ENCODE measurements at regions not wholly inside any gene's neighbourhood (a gene's known extent, or its start where the extent isn't known, plus 50 kb on each side); places are given as distances from the start of the nearest gene placed in this dataset.
"Not testable (repeated sequence)": the region's sequence is repeated elsewhere in the genome, so short reads cannot be mapped to it uniquely, and the experiment has no call there.

DNA sequence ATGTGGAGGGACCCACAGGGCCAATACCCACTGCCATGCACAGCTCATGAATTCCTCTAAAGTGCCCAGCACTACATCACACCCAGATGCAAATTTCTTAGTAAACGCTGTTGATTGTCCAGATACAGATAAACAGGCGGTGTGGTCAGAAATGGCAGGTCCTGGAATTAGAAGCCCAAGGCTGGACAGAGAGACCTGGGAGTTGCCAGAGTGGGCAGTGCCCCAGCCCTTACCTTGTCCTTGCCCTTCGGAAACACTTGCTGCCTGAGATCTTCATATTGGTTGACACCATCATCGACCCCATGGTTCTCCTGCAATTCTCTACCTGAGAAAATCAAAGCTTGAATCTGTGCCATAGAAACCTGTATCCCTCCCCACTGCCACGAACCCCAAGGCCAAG, 149.3 kb upstream of the ETV3 start:
- no peak for DNase-seq

GRCh38 chr1:157286646-157287420, 148.6 kb upstream of the ETV3 start:
- DNase-seq, result no peak

GRCh38 chr1:157286096-157286495, 147.9 kb upstream of the ETV3 start:
- DNase-seq, result no peak

DNA sequence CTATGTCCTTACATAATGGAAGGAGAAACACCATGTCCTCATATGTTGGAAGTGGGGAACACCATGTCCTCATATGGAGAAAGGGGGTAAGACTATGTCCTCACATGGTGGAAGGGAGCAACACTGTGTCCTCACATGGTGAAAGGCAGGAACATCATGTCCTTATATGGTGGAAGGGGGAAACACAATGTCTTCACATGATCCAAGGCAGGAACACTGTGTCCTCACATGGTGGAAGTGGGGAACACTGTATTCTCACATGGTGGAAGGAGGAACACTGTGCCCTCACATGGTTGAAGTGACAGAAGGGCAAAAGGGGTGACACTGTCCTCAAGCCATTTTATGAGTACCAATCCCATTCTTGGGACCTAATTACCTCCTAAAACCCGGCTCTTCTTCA, 146.3 kb upstream of the ETV3 start:
- no peak for DNase-seq

DNA sequence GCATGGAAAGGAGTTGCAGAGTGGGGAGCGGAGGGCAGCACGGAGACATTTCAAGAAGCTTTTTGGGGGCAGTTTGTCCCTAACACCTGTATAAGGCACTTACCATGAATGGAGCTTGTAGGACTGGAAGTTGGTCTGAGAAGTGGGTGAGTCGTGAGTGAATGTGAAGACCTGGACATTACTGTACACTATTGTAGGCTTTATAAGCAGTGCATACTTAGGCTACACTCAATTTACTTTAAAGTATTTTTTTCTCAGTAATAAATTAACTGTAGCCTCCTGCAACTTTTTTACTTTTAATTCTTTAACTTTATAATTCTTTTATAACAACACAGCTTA, 141.6 kb upstream of the ETV3 start:
- DNase-seq, result no peak

DNA sequence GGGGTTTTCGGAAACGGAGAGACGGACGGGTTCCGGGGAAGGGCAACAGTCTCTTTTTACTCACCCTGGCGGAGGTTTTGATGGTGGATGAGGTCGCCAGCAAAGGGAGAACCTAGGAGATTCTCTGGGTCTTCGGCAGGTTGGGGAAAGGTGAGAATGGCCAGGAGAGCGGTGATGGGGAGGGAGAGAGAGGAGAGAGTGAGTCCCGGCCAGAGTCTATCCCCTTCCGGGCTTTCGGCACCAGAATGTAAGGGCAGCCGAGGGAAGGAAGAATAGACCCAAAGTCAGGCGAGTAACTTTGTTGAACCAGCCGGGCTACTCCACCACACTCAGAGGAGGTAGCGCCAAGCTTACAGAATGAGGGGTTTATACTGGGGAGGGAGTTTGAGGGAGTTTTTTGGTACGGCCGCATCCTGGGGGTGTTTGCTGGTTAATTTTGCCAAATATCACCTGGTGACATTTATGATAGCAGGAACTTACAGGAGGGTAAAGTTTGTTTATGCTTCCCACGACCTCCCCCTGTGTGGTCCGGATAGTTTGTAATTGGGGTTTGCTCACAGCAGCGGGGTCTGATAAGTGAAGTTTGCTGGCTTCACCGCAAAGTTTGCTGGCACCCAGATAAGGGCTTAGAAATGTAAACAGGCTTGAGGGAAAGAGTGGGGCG, 141.1 kb upstream of the ETV3 start:
- no peak for DNase-seq

- no peak for DNase-seq
Observed at GRCh38 chr1:157278383-157279137, 140.4 kb upstream of the ETV3 start.

DNA sequence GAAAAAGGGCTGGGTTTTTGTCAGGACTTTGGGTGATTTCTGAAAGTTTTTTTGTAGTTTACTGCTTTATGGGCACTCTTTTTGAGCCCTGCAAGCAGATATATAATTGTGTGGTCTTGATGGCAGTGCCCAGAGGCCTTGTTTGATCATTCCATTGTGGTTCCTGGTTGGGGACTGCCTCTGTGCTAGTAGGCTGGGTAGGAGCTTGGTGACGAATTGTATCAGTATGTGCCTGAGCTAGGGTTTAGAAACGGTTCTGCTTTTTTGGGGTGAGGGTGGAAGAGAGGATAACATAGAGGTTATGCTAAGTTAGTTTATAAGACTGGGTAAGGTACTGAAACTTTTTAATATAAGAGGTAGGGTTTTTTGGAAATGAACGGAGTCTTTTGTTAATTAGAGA, 139.7 kb upstream of the ETV3 start:
- DNase-seq, result no peak

DNA sequence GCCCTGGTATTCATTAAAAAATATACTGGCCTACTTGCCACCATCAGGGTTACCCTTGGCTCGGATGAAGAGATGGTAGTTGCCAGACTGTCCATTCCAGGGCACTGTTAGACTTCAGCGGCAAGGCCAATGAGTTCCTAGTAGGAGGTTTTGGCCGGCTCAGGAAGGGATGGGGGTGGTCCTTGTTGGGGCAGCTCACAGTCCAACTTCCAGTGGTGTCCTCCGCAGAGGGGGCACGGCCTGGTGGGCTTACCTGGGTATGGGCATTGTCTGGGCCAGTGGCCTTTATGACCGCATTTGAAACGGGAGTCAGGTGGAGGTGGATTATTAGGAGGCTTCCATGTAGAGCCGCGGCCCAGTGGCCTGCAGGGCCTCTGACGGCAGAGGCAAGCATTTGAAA, 139.1 kb upstream of the ETV3 start:
- no peak for DNase-seq

DNA sequence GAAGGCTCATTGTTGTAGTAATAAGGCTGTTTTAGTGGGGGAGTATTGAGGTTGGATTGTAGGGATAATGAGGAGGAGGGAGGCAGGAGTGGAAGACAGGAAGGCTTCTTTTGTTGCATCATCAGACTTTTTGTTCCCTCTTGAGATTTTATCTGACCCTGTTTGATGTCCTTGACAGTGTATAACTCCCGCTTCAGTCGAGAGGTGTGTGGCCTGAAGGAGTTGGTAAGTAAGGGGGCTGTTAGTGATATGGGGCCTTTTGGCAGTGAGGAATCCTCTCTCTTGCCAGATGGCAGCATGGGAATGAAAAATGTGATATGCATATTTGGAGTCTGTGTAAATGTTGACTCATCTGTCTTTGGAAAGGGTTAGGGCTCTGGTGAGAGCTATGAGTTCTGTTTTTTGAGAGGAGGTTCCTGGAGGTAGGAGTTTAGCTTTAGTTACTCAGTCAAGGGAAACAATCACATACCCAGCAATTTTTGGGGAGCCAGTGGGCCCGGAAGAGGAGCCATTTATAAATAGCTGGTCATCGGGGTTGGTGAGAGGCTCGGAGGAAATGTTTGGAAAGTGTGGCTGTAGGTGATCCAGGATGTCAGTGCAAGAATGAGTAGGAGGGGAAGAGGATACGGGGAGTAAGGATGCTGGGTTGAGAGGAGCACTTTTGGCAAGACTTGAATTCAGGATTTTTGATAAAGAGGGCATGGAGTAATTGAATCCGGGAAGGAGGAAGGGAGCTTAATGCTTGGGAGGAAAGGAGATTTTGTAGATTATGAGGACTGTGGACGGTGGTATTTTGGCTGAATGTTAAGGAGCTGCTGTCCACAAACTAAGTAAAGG, 136.7 kb upstream of the ETV3 start:
- no peak for DNase-seq

DNA sequence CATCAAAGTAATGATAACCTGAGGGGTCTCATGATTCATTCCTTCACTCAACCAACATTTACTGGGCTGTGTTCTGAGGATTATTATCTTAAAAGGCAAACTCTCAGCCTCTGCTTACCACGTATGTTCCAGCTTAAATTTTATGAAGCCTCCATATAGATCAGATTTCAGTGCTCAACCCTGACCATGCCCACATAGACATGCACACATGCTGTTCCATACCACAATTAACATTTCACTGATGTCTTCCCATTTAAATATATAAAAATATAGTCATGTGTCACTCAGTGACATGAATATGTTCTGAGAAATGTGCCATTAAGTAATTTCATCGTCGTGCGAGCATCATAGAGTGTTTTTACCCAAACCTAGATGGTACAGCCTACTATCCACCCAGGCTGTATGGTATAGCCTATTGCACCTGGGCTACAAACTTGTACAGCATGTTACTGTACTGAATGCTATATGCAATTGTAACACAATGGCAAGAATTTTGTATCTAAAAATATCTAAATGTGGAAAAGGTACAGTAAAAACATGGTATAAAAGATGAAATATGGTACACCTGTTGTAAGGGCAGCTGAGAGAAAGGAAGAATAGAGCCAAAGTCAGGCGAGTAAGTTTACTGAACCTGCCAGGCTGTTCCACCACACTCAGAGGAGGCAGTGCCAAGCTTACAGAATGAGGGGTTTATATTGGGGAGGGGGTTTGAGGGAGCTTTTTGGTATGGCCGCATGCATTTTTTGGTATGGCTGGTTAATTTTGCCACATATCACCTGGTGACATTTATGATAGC, 134.7 kb upstream of the ETV3 start:
- no peak for DNase-seq

GRCh38 chr1:157272264-157272663, 134.1 kb upstream of the ETV3 start:
- no peak for DNase-seq

- DNase-seq, result no peak
Observed at GRCh38 chr1:157270705-157271274, 132.6 kb upstream of the ETV3 start.

- DNase-seq, result no peak
Observed at GRCh38 chr1:157269656-157270375, 131.6 kb upstream of the ETV3 start.

- no peak for DNase-seq
Observed at GRCh38 chr1:157262891-157263290, 124.7 kb upstream of the ETV3 start.

DNA sequence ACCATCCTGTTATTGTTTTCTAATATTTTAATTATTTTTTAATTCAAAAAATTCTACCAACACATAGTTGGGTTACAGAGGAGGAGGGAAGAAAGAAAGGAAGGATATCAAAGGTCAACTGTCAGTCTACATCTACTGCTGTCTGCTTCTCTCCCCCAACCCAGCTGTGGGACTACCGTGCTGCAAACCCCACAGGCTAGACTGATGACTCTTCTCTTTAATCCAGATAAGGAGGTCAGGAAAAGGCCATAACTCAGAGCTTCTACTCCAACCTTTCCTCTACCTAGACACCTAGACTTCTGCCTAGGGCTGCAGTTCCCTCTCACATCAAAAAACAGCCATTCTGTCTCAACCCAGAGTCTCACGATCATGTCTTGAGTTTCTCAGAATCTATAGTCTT, 124.2 kb upstream of the ETV3 start:
- DNase-seq, result no peak

- DNase-seq, result not testable (repeated sequence)
Observed at GRCh38 chr1:157255891-157256290, 117.7 kb upstream of the ETV3 start.

DNA sequence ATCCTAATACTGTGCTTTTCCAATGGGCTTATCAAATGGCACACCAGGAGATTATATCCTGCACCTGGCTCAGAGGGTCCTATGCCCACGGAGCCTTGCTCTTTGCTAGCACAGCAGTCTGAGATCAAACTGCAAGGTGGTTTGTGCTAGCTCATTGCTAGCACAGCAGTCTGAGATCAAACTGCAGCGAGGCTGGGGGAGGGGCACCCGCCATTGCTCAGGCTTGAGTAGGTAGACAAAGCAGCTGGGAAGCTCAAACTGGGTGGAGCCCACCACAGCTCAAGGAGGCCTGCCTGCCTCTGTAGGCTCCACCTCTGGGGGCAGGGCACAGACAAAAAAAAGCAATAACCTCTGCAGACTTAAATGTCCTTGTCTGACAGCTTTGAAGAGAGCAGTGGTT, 116.0 kb upstream of the ETV3 start:
- DNase-seq, result not testable (repeated sequence)

DNA sequence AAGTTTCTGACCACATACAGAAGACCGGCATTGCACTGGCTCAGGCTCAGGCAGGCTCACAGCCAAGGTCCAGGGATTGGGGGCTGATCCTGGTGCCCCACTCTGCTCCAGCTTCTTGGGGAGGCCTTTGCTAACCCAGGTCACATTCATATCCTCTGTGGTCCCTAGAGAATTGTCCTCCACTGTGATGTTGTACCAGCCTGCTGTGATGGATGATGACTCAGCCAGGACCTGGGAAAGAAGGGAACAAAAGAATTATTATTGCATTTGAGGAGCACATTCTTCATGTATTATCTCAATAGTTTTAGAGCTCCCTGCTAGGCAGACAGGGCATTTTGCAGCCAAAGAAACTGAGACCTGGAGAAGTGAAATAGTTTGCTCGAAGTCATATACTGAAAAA, 114.3 kb upstream of the ETV3 start:
- DNase-seq, result no peak

- DNase-seq, result no peak
Observed at GRCh38 chr1:157249739-157250138, 111.5 kb upstream of the ETV3 start.

- DNase-seq, result no peak
Observed at GRCh38 chr1:157249326-157249725, 111.1 kb upstream of the ETV3 start.

- not testable (repeated sequence) for DNase-seq
Observed at GRCh38 chr1:157247764-157248049, 109.5 kb upstream of the ETV3 start.
